Keratinocyte (primary cell): ENCODE measurements at regions not wholly inside any gene's neighbourhood (a gene's known extent, or its start where the extent isn't known, plus 50 kb on each side); places are given as distances from the start of the nearest gene placed in this dataset.
"Not testable (repeated sequence)": the region's sequence is repeated elsewhere in the genome, so short reads cannot be mapped to it uniquely, and the experiment has no call there.

Experiments
- DNase-seq: peaks from one replicate; pipeline ENCODE4 v3.0.0-alpha.2; 2011; ENCODE audit warnings: low read depth, missing footprints, low spot score
- FAIRE-seq: peaks from 2 replicates; lab custom pipeline; 2011; peaks lifted over from hg19 to GRCh38; lab: Jason Lieb, UNC
- H2AFZ ChIP-seq: 2 replicates; pipeline ENCODE4 v1.6.0; 2012; ENCODE audit warnings: low read length, control low read depth, inconsistent platforms; ENCODE audit not compliant: control insufficient read depth
- H3K27ac ChIP-seq: 2 replicates; pipeline ENCODE4 v1.5.1; 2011; ENCODE audit warnings: low read length; ENCODE audit not compliant: control insufficient read depth, insufficient read depth
- H3K27me3 ChIP-seq: 3 replicates; pipeline ENCODE4 v1.6.0; 2011; ENCODE audit warnings: low read length; ENCODE audit not compliant: control insufficient read depth, insufficient read depth; ENCODE audit errors: extremely low read depth
- H3K36me3 ChIP-seq, 2 experiments: 2 replicates in 1 of 2; 3 replicates in 1 of 2; pipeline ENCODE4 v1.5.1; 2011; ENCODE audit warnings: low read length in 2 of 2, mild to moderate bottlenecking in 1 of 2; ENCODE audit not compliant: control insufficient read depth in 2 of 2, insufficient read depth in 2 of 2; ENCODE audit errors: extremely low read depth in 1 of 2
- H3K4me1 ChIP-seq: 3 replicates; pipeline ENCODE4 v1.5.1; 2011; ENCODE audit warnings: low read length; ENCODE audit not compliant: control insufficient read depth, insufficient read depth; ENCODE audit errors: extremely low read depth
- H3K4me2 ChIP-seq: 3 replicates; pipeline ENCODE4 v1.6.0; 2011; ENCODE audit warnings: low read depth, low read length; ENCODE audit not compliant: control insufficient read depth, insufficient read depth; ENCODE audit errors: extremely low read depth
- H3K4me3 ChIP-seq, 3 experiments: fragments of 200-600 bp in 1 of 3; sonication (generic) in 1 of 3; 2 replicates in 2 of 3; 3 replicates in 1 of 3; pipeline ENCODE4 v1.5.1; 2011 to 2016; ENCODE audit warnings: low read length in 3 of 3, mild to moderate bottlenecking in 3 of 3, control low read depth in 2 of 3, inconsistent platforms in 1 of 3, low read depth in 1 of 3, mixed read lengths in 1 of 3, mixed run types in 1 of 3, moderate library complexity in 1 of 3; ENCODE audit not compliant: control insufficient read depth in 2 of 3, insufficient read depth in 2 of 3; ENCODE audit errors: extremely low read depth in 1 of 3
- H3K79me2 ChIP-seq: 2 replicates; pipeline ENCODE4 v1.6.0; 2012; ENCODE audit warnings: low read length; ENCODE audit not compliant: control insufficient read depth, insufficient read depth
- H3K9ac ChIP-seq: 3 replicates; pipeline ENCODE4 v1.6.0; 2011; ENCODE audit warnings: low read length; ENCODE audit not compliant: control insufficient read depth, insufficient read depth; ENCODE audit errors: extremely low read depth
- H3K9me1 ChIP-seq: 3 replicates; pipeline ENCODE4 v1.6.0; 2011; ENCODE audit warnings: low read length; ENCODE audit not compliant: control insufficient read depth, insufficient read depth; ENCODE audit errors: extremely low read depth
- H3K9me3 ChIP-seq: 2 replicates; pipeline ENCODE4 v1.5.1; 2012; ENCODE audit warnings: low read depth, low read length; ENCODE audit not compliant: control insufficient read depth
- H4K20me1 ChIP-seq: 3 replicates; pipeline ENCODE4 v1.6.0; 2011; ENCODE audit warnings: low read length; ENCODE audit not compliant: control insufficient read depth, insufficient read depth; ENCODE audit errors: extremely low read depth
- EZH2 ChIP-seq: IDR thresholded peaks from one replicate; pipeline ENCODE4 v1.6.1; 2012; ENCODE audit warnings: inconsistent platforms, mild to moderate bottlenecking, low read length, moderate library complexity
- dilution Hi-C: fragments of 300-500 bp; cut with MboI; formaldehyde crosslinking; loops from one replicate; pipeline ENCODE4 v1.7.0; 2020; ENCODE audit warnings: low sequenced_read_pairs; ENCODE audit not compliant: extremely low pct_ligation_motif_present
- TF ChIP-seq, protein P1 (sequence below), 3 experiments: IDR thresholded peaks in 1 of 3; conservative IDR thresholded peaks in 1 of 3; optimal IDR thresholded peaks in 1 of 3; 2 replicates in 2 of 3; 3 replicates in 1 of 3; pipeline versions ENCODE3 to v1.5.1; 2011; ENCODE audit warnings: low read length in 3 of 3, mild to moderate bottlenecking in 3 of 3, moderate library complexity in 2 of 3, control low read depth in 1 of 3, inconsistent platforms in 1 of 3; ENCODE audit not compliant: insufficient read depth in 2 of 3; ENCODE audit errors: extremely low read depth in 1 of 3

DNA sequence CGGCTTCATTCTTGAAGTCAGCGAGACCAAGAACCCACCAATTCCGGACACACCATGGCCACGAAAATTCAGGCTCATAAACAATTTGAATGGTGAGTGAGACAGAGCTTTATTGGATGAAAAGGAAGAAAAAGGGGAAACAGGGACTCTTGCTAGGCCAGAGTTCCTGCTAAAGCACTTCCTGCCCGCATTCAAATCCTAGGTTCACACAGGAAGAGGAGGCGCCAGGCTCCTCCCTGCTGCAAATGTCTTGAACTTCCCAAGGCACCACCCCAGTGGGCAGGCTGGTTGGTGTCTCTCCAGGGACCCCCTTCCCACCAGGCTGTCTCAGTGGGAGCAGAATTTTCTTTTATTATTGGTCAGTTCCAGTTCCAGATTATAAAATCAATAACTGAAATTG is 121.2 kb downstream of the FSCB start:
- TF ChIP-seq, protein P1, sequence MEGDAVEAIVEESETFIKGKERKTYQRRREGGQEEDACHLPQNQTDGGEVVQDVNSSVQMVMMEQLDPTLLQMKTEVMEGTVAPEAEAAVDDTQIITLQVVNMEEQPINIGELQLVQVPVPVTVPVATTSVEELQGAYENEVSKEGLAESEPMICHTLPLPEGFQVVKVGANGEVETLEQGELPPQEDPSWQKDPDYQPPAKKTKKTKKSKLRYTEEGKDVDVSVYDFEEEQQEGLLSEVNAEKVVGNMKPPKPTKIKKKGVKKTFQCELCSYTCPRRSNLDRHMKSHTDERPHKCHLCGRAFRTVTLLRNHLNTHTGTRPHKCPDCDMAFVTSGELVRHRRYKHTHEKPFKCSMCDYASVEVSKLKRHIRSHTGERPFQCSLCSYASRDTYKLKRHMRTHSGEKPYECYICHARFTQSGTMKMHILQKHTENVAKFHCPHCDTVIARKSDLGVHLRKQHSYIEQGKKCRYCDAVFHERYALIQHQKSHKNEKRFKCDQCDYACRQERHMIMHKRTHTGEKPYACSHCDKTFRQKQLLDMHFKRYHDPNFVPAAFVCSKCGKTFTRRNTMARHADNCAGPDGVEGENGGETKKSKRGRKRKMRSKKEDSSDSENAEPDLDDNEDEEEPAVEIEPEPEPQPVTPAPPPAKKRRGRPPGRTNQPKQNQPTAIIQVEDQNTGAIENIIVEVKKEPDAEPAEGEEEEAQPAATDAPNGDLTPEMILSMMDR (optimal IDR thresholded peaks at IDR 0.05 in 1 of 3, IDR thresholded peaks at IDR 0.05 in 1 of 3, conservative IDR thresholded peaks at IDR 0.05 in 1 of 3; ENCODE audit: extremely low read depth in 1 of 3, insufficient read depth in 2 of 3, low read length in 3 of 3): no peak
- no peak for TF ChIP-seq EZH2
- FAIRE-seq: no peak
- Histone ChIP-seq H3K4me1 (no peaks in the 10 kb centered on the region), H3K9me1 (no peaks in the 10 kb centered on the region), H3K9ac (no peak overlapping the region), H3K4me2 (no peak overlapping the region), H3K27me3 (no peaks in the 10 kb centered on the region), H3K79me2 (no peaks in the 10 kb centered on the region), H3K9me3 (no peaks in the 10 kb centered on the region), H3K36me3 (no peaks in the 10 kb centered on the region), H2AFZ (no peak overlapping the region), H3K4me3 (no peak overlapping the region), H3K27ac (no peak overlapping the region), H4K20me1 (no peaks in the 10 kb centered on the region)
- dilution Hi-C loops: no loop called here
- DNase-seq: no peak

DNA sequence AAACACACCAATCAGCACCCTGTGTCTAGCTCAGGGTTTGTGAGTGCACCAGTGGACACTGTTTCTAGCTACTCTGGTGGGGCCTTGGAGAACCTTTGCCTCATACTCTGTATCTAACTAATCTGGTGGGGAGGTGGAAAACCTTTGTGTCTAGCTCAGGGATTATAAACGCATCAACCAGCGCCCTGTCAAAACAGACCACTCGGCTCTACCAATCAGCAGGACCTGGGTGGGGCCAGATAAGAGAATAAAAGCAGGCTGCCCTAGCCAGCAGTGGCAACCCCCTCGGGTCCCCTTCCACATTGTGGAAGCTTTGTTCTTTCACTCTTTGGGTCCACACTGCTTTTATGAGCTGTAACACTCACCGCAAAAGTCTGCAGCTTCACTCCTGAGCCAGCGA is 121.8 kb downstream of the FSCB start:
- FAIRE-seq, dilution Hi-C loops, H3K27ac ChIP-seq, H3K36me3 ChIP-seq, H3K9me3 ChIP-seq, H3K9ac ChIP-seq, H3K4me3 ChIP-seq, H3K9me1 ChIP-seq, H3K79me2 ChIP-seq, H3K4me2 ChIP-seq, DNase-seq, H2AFZ ChIP-seq, H4K20me1 ChIP-seq, H3K27me3 ChIP-seq, H3K4me1 ChIP-seq: not testable (repeated sequence)

DNA sequence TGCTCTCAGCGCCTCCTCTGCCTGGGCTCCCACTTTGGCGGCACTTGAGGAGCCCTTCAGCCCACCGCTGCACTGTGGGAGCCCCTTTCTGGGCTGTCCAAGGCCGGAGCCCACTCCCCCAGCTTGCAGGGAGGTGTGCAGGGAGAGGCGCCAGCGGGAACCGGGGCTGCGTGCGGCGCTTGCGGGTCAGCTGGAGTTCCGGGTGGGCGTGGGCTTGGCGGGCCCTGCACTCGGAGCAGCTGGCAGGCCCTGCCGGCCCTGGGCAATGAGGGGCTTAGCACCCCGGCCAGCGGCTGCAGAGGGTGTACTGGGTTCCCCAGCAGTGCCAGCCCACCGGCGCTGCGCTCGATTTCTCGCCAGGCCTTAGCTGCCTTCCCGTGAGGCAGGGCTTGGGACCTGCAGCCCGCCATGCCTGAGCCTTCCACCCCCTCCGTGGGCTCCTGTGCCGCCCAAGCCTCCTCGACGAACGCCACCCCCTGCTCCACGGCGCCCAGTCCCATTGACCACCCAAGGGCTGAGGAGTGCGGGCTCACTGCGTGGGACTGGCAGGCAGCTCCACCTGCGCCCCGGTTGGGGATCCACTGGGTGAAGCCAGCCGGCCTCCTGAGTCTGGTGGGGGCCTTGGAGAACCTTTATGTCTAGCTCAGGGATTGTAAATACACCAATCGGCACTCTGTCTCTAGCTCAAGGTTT is 122.3 kb downstream of the FSCB start:
- dilution Hi-C loops, H3K4me3 ChIP-seq, FAIRE-seq, H3K9ac ChIP-seq, H3K9me3 ChIP-seq, H4K20me1 ChIP-seq, H3K4me1 ChIP-seq, H3K9me1 ChIP-seq, DNase-seq, H3K4me2 ChIP-seq, H2AFZ ChIP-seq, H3K36me3 ChIP-seq, H3K27me3 ChIP-seq, H3K27ac ChIP-seq, H3K79me2 ChIP-seq: not testable (repeated sequence)
